GM12878 (cell line): ENCODE measurements at regions not wholly inside any gene's neighbourhood (a gene's known extent, or its start where the extent isn't known, plus 50 kb on each side); places are given as distances from the start of the nearest gene placed in this dataset.
A peak's percentile ranks its signal among the peaks of the same experiment; 100 is the strongest.

Source experiments
- ATAC-seq: fragments of 200-7000 bp; cut with Tn5 transposase; 3 replicates; pipeline ENCODE4 v1.9.1; 2020; ENCODE audit warnings: mild to moderate bottlenecking, moderate library complexity
- BruUV-seq: library from RNA; stranded (reverse); fragments of 400-500 nt; replicated peaks from 2 replicates; lab custom pipeline; 2021; lab: Mats Ljungman, UMichigan
- CTCF ChIA-PET: fragments of 300-600 bp; sonication (Branson Sonifier 250); formaldehyde crosslinking; extraction: SDS; loops from one replicate; lab custom pipeline; 2021; ENCODE audit warnings: inconsistent platforms; lab: Yijun Ruan, JAX
- POLR2A ChIA-PET: fragments of 350-600 bp; formaldehyde crosslinking; extraction: SDS; loops from one replicate; lab custom pipeline; 2021; ENCODE audit warnings: inconsistent platforms; lab: Charles Lee
- RAD21 ChIA-PET: fragments of 300-600 bp; sonication (Branson Sonifier 250); formaldehyde crosslinking; loops from one replicate; lab custom pipeline; 2023; ENCODE audit warnings: antibody characterized with exemption; ENCODE audit not compliant: unreplicated experiment; lab: Charles Lee
- SMC1A ChIA-PET: fragments of 300-600 bp; sonication (Branson Sonifier 250); formaldehyde crosslinking; loops from one replicate; lab custom pipeline; 2023; ENCODE audit not compliant: unreplicated experiment, uncharacterized antibody; lab: Charles Lee
- DNase-seq: peaks from one replicate; pipeline ENCODE4 v3.0.0-alpha.2; 2011; ENCODE audit warnings: low read depth, low spot score
- FAIRE-seq: peaks from 3 replicates; lab custom pipeline; 2011; peaks lifted over from hg19 to GRCh38; lab: Jason Lieb, UNC
- H2AFZ ChIP-seq: 2 replicates; pipeline ENCODE4 v1.6.0; 2011; ENCODE audit warnings: low read depth, low read length, control low read depth; ENCODE audit not compliant: control insufficient read depth
- H3K27ac ChIP-seq: 2 replicates; pipeline ENCODE4 v1.5.1; 2011; ENCODE audit warnings: control low read depth; ENCODE audit not compliant: control insufficient read depth, insufficient read depth
- H3K27me3 ChIP-seq, 2 experiments: replicated peaks in 1 of 2; 2 replicates each; pipeline versions ENCODE4 v1.6.0 to v1.6.1; 2011; ENCODE audit warnings: low read length in 1 of 2; ENCODE audit not compliant: control insufficient read depth in 2 of 2, insufficient read depth in 2 of 2
- H3K36me3 ChIP-seq, 2 experiments: 2 replicates each; pipeline ENCODE4 v1.5.1; 2011; ENCODE audit warnings: low read length in 1 of 2; ENCODE audit not compliant: control insufficient read depth in 2 of 2, insufficient read depth in 2 of 2
- H3K4me1 ChIP-seq: 2 replicates; pipeline ENCODE4 v1.6.1; 2011; ENCODE audit warnings: mild to moderate bottlenecking, low read length, moderate library complexity, mixed read lengths; ENCODE audit not compliant: control insufficient read depth, insufficient read depth
- H3K4me2 ChIP-seq: 2 replicates; pipeline ENCODE4 v1.6.0; 2011; ENCODE audit warnings: control low read depth; ENCODE audit not compliant: control insufficient read depth, insufficient read depth
- H3K4me3 ChIP-seq: fragments of 200-600 bp; sonication (generic); 2 replicates; pipeline ENCODE4 v1.5.1; 2016
- H3K79me2 ChIP-seq: 2 replicates; pipeline ENCODE4 v1.6.0; 2011; ENCODE audit warnings: low read length; ENCODE audit not compliant: control insufficient read depth, insufficient read depth
- H3K9ac ChIP-seq: 2 replicates; pipeline ENCODE4 v1.8.0; 2011; ENCODE audit warnings: low read length, control low read depth, mixed read lengths; ENCODE audit not compliant: control insufficient read depth, insufficient read depth
- H3K9me3 ChIP-seq: replicated peaks from 3 replicates; pipeline ENCODE4 v1.5.1; 2011; ENCODE audit warnings: mild to moderate bottlenecking, low read length; ENCODE audit not compliant: control insufficient read depth, insufficient read depth
- H4K20me1 ChIP-seq: 2 replicates; pipeline ENCODE4 v1.6.0; 2011; ENCODE audit not compliant: control insufficient read depth, insufficient read depth
- E4F1 ChIP-seq: fragments of 450-650 bp; IDR thresholded peaks from 2 replicates; pipeline ENCODE4 v1.6.1; 2018; ENCODE audit warnings: borderline replicate concordance, mild to moderate bottlenecking; ENCODE audit not compliant: partially characterized antibody
- JUND ChIP-seq: IDR thresholded peaks from 2 replicates; pipeline ENCODE4 v1.6.1; 2012; ENCODE audit warnings: low read depth, mild to moderate bottlenecking, low read length, improper control_type of control experiment, moderate library complexity
- KAT2A ChIP-seq: conservative IDR thresholded peaks from 2 replicates; pipeline ENCODE4 v1.6.1; 2011; ENCODE audit warnings: low read depth, low read length; ENCODE audit not compliant: control insufficient read depth
- KLF5 ChIP-seq: fragments of 450-650 bp; IDR thresholded peaks from 2 replicates; pipeline ENCODE4 v1.6.1; 2014; ENCODE audit warnings: mild to moderate bottlenecking; ENCODE audit not compliant: partially characterized antibody
- MEF2B ChIP-seq: fragments of 450-650 bp; IDR thresholded peaks from 2 replicates; pipeline ENCODE4 v1.6.1; 2018; ENCODE audit warnings: mild to moderate bottlenecking, moderate library complexity; ENCODE audit not compliant: partially characterized antibody, poor library complexity, severe bottlenecking
- NKRF ChIP-seq: fragments of 450-650 bp; conservative IDR thresholded peaks from 2 replicates; pipeline ENCODE4 v1.6.1; 2017; ENCODE audit warnings: mild to moderate bottlenecking, moderate library complexity
- POU2F2 ChIP-seq: IDR thresholded peaks from 3 replicates; pipeline ENCODE4 v1.6.1; 2011; ENCODE audit warnings: low read depth, mild to moderate bottlenecking, low read length, borderline replicate concordance
- RAD51 ChIP-seq: fragments of 450-650 bp; IDR thresholded peaks from 2 replicates; pipeline ENCODE4 v1.6.1; 2016; ENCODE audit warnings: moderate library complexity, mild to moderate bottlenecking, inconsistent platforms
- ZNF217 ChIP-seq: fragments of 450-650 bp; IDR thresholded peaks from 2 replicates; pipeline ENCODE4 v1.6.1; 2017; ENCODE audit warnings: antibody characterized with exemption, mild to moderate bottlenecking
- WGBS: methylation state at CpG from one replicate; pipeline ENCODE4 v1.1.6; 2016; ENCODE audit warnings: low lambda C conversion rate; ENCODE audit not compliant: insufficient replicate concordance, insufficient coverage; ENCODE audit errors: missing lambda C conversion rate; 5-methylcytosine and 5-hydroxymethylcytosine counted together
- in situ Hi-C: fragments of 300-500 bp; cut with MboI; formaldehyde crosslinking; loops from 9 replicates; pipeline ENCODE4 v1.14.3; 2018; ENCODE audit warnings: mixed read lengths
- intact Hi-C: fragments of 100-400 bp; cut with micrococcal nuclease; formaldehyde crosslinking; loops from one replicate; pipeline ENCODE4 v1.14.2; 2022; ENCODE audit not compliant: unreplicated experiment
- TF ChIP-seq, protein P1 (sequence below): fragments of 450-650 bp; formaldehyde crosslinking; IDR thresholded peaks from 2 replicates; pipeline ENCODE4 v1.4.0; 2020; ENCODE audit warnings: mild to moderate bottlenecking, moderate library complexity
- TF ChIP-seq, protein P2 (sequence below): fragments of 450-650 bp; IDR thresholded peaks from 2 replicates; pipeline ENCODE4 v1.6.1; 2017; ENCODE audit warnings: borderline replicate concordance

DNA sequence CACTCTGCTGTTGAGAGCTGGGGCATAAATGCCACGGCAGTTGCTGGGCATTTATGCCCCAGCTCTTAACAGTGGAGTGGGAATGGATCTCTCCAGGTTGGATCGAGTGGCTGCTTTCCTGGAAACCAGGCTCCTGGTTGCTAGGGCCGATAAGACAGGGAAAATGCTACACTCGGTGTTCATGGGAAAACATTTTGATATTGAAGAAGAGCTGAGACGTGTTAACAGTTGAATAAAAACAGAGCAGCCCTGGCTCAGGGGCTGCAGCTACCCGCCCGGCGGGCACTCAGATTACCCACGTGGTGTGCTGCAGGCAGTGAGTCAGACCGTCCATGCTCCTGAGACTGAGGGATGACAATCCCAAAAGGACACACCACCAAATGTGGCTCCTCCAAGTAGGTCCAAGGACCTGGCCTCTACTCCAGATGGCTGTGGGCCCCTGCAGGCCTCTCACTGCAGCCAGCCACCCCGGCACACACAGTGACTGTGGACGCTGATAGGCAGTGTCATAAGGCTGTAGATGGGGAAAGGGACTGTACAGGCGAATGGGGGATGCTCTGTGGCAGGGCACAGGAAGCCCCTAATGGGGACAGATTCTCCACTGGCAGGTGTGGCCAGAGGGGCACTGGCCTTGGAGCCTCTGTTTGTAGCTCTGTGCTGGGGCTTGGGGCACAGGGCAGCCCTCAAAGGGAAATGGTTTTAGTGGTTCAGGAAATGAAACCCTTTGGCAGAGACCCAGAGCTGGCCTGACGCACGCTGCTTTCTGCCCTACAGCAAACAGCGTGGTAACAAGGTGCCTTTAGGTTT lies 237.8 kb downstream of the LY86 start:
- ATAC-seq (peak; percentile 95), DNase-seq (peak; percentile 69), FAIRE-seq (no peak)
- no TSS peak for BruUV-seq
- SMC1A ChIA-PET: interaction anchor here (0.8 to 3.6 kb wide), 11 partner anchors 9 to 247 kb away, joined by 3 to 13 read pairs (median 5); no protein-coding TSS in a partner anchor
- RAD21 ChIA-PET: interaction anchor here (0.5 to 2.0 kb wide), 4 partner anchors 15 to 137 kb away, joined by 3 to 8 read pairs (median 3); no protein-coding TSS in a partner anchor
- Histone ChIP-seq H2AFZ (peak overlapping the region; percentile 16; the same call in 1 of the 2 replicates), H3K9ac (no peak overlapping the region), H3K27me3 (no peaks in the 10 kb centered on the region), H3K36me3 (no peaks in the 10 kb centered on the region), H3K4me2 (no peak overlapping the region), H3K4me3 (no peak overlapping the region), H3K9me3 (no peaks in the 10 kb centered on the region), H3K27ac (no peak overlapping the region), H3K79me2 (no peaks in the 10 kb centered on the region), H4K20me1 (no peaks in the 10 kb centered on the region), H3K4me1 (peaks cover 23% of the 10 kb centered on the region)
- intact Hi-C loops: no loop called here
- POLR2A ChIA-PET: interaction anchor here (1.0 to 2.1 kb wide), 6 partner anchors 10 to 261 kb away, joined by 3 to 4 read pairs (median 3); no protein-coding TSS in a partner anchor
- CTCF ChIA-PET: interaction anchor here (0.6 to 1.7 kb wide), 10 partner anchors 14 to 499 kb away, joined by 3 to 4 read pairs (median 4); no protein-coding TSS in a partner anchor
- WGBS: 64% methylated on average over 16 of the region's 16 CpGs
- in situ Hi-C loops: no loop called here
- TF ChIP-seq, protein P1, sequence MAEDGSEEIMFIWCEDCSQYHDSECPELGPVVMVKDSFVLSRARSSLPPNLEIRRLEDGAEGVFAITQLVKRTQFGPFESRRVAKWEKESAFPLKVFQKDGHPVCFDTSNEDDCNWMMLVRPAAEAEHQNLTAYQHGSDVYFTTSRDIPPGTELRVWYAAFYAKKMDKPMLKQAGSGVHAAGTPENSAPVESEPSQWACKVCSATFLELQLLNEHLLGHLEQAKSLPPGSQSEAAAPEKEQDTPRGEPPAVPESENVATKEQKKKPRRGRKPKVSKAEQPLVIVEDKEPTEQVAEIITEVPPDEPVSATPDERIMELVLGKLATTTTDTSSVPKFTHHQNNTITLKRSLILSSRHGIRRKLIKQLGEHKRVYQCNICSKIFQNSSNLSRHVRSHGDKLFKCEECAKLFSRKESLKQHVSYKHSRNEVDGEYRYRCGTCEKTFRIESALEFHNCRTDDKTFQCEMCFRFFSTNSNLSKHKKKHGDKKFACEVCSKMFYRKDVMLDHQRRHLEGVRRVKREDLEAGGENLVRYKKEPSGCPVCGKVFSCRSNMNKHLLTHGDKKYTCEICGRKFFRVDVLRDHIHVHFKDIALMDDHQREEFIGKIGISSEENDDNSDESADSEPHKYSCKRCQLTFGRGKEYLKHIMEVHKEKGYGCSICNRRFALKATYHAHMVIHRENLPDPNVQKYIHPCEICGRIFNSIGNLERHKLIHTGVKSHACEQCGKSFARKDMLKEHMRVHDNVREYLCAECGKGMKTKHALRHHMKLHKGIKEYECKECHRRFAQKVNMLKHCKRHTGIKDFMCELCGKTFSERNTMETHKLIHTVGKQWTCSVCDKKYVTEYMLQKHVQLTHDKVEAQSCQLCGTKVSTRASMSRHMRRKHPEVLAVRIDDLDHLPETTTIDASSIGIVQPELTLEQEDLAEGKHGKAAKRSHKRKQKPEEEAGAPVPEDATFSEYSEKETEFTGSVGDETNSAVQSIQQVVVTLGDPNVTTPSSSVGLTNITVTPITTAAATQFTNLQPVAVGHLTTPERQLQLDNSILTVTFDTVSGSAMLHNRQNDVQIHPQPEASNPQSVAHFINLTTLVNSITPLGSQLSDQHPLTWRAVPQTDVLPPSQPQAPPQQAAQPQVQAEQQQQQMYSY (CRISPR knock-in tag): no peak
- TF ChIP-seq E4F1 (no peak), KLF5 (no peak), KAT2A (no peak), POU2F2 (no peak), ZNF217 (no peak), MEF2B (peak; percentile 16), RAD51 (no peak), JUND (no peak), NKRF (no peak)
- TF ChIP-seq, protein P2, sequence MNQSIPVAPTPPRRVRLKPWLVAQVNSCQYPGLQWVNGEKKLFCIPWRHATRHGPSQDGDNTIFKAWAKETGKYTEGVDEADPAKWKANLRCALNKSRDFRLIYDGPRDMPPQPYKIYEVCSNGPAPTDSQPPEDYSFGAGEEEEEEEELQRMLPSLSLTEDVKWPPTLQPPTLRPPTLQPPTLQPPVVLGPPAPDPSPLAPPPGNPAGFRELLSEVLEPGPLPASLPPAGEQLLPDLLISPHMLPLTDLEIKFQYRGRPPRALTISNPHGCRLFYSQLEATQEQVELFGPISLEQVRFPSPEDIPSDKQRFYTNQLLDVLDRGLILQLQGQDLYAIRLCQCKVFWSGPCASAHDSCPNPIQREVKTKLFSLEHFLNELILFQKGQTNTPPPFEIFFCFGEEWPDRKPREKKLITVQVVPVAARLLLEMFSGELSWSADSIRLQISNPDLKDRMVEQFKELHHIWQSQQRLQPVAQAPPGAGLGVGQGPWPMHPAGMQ: no peak
